ENCODE measurements at regions not wholly inside any gene's neighbourhood (a gene's known extent, or its start where the extent isn't known, plus 50 kb on each side); places are given as distances from the start of the nearest gene placed in this dataset.
"Not testable (repeated sequence)": the region's sequence is repeated elsewhere in the genome, so short reads cannot be mapped to it uniquely, and the experiment has no call there.

- no peak for DNase-seq
These were observed 610.2 kb downstream of the SI start for GRCh38 chr3:164468055-164468454.

DNA sequence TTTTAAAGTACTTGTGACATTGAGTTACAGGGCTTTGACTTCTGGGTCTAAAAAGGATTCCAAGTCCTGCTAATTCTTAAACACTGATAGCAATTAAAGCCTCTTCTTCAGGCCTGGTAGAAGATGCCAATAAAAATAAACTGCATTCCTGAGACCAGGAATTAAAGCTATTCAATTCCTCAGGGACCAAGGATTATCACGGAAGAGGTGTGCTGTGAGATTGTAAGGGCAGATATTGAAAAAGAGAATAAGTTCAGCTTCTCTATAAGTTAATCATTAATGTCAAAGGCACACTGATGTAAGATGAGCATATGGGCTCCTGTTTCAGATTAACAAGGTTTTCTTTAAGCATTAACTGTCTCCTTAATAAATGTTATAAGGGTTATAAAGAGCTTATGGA, 611.3 kb downstream of the SI start:
- DNase-seq: no peak

DNA sequence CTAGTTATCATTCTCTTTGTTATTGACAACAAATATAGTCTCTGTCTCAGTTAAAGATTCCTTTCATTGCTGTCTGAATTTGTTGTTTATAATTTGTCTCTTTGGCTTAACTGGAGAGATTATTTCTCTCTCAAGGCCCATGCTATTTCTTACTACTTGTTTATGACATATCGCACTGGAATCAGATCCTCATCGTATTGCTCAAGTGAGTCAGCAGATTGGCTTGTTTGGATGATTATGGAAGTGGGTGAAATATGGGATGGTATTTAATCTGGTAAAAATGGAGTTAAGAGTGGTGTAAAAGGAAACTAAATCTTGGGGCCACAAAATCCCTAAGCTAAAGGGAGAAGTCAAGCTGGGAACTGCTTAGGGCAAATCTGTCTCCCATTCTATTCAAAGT, 613.1 kb downstream of the SI start:
- no peak for DNase-seq

- DNase-seq: no peak
These were observed 617.4 kb downstream of the SI start for GRCh38 chr3:164460851-164461250.

GRCh38 chr3:164459521-164460151, 618.7 kb downstream of the SI start:
- DNase-seq: no peak

DNA sequence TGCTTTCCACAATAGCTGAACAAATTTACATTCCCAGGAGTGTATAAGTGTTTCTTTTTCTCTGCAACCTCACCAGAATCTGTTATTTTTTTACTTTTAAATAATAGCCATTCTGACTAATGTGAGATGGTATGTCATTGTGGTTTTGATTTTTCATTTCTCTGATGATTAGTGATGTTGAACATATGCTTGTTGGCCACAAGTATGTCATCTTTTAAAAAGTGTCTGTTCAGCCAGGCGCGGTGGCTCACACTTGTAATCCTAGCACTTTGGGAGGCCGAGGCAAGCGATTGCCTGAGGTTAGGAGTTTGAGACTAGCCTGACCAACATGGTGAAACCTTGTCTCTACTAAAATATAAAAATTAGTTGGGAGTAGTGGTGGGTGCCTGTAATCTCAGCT, 619.3 kb downstream of the SI start:
- DNase-seq: no peak

DNA sequence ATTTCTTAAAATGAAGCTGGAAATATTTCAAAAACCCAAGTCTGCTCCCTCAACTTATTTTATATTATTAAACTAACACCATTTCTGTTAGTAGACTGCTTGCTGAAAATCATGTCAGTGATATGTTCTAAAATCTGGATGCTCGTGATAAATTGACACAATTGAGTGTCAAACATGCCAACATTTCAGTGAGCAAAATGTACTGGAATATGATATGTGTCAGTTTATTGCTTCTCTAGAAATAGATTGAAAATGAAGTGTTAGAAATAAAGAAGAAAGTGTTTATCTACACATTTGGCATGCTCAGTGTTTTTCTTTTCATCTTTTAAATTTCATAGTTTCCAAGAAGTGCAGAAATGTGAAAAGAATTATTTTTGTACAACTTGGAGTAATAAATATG, 624.6 kb downstream of the SI start:
- no peak for DNase-seq

- DNase-seq: no peak
These were observed 625.6 kb downstream of the SI start for GRCh38 chr3:164452707-164453106.

DNA sequence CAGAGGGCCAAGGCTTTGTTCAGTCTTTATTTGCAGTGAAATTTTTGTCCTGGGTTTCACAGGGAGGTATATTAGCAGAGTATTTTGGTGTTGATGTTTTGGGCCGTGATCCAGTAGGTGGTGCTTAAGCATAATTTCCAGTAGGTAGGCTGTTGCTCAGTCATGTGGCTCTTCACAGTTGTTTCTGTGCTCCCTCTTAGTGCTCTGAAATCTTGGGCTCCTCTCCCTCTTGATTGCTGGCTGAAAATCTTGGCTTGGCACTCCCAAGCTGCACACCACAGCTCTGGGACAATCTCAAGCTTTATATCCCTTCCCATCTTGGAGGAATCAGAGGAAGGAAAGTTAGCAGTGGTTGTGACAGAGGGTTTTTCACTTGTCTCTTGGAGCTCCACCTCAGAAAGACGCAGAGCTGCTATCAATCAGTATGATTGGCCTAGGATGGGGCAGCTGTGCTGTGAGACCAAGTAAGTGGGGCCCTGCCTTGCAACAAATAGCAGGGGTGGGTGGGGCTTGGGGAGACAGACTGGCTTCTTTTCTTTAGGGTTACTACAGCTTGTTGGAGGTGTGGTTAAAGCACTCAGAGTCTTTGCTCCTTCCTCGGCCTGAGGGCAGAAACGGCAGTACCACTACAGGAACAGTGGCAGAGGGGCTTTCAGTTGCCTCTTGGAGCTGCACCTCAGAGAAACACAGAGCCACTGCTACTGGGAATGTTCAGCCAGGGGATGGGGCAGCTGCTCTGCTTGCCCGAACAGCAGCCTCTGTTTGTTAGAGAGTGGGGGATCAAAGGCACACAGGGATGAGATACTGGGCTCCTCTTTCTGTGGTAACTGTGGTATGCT, 627.0 kb downstream of the SI start:
- DNase-seq: no peak

DNA sequence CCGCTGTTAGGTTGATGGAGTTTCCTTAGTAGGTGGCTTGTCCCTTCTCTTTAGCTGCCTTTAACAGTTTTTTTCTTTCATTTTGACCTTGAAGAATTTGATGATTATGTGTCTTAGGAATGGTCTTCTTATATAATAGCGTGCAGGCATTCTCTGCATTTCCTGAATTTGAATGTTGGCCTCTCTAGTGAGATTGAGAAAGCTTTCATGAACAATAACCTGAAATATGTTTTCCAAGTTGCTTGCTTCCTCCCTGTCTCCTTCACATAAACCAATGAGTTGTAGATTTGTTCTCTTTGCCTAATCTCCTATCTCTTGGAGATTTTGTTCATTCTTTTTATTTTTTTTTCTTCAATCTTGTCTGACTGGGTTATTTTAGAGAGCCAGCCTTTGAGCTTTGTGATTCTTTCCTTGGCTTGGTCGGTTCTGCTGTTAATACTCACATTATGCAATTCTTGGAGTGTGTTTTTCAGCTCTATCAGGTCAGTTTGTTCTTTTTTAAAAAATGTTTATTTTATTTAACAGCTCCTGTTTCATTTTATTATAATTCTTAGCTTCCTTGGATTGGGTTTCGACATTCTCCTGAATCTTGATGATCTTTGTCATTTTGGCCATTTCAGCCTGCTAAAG, 627.9 kb downstream of the SI start:
- DNase-seq: no peak

- no peak for DNase-seq
These were observed 659.1 kb downstream of the SI start for GRCh38 chr3:164419220-164419619.

DNA sequence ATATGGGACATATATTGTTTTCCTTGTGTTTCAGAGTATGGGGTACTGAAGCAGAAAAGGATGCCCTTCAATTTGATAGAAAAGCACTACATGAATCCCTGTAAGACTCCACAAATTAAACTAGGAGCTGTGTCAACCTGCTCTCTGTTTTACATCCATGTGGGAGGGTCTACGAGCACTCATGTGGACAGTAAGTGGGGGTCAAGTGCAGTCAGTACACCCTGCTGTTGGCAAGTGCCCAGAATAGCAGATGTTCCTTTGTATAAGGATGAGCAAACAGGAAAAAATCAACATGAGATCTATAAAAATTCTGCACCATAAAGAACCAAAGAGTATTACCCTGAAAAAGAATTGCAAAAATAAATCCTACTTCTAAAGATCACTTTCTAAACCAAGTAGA, 659.9 kb downstream of the SI start:
- no peak for DNase-seq

DNA sequence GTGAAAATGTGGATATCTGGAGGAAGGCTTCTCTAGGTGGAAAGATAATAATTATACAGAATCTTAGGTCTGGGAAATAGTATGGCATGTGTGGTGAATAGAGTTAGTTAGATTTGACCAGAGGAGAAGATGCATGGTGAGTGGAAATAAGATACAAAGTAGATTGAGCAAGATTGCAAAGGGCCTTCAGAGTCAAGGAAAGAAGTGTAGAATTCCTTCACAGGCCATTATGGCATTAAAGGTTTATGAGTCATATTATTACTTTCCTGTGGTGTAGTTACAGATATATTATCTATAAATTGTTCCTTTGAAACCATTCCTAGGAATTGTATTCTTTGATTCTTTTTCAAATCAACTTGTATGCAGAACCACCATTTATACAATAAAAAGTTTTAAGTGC, 660.3 kb downstream of the SI start:
- no peak for DNase-seq

GRCh38 chr3:164416491-164417222, 661.6 kb downstream of the SI start:
- DNase-seq: no peak

DNA sequence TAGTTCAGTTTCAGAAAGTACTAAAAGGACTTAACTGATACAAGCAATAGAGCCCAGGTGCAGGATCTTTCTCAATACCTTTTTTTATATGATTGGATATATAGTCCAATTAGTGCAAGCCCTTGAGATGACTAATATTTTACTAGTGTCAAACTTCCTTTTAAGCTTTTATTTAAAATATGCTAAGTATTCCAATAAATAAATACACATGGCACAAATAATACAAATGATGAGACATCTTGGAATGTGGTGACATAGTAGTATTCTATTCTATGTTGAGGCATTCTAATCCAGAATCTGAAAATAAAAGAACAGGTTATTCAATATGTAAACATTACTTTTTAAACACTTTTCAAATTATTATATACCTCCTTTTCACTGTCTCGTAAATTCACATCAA, 670.0 kb downstream of the SI start:
- DNase-seq: no peak

GRCh38 chr3:164407111-164407510, 671.2 kb downstream of the SI start:
- DNase-seq: no peak

GRCh38 chr3:164406281-164406680, 672.0 kb downstream of the SI start:
- DNase-seq: no peak

GRCh38 chr3:164401923-164402322, 676.4 kb downstream of the SI start:
- no peak for DNase-seq

DNA sequence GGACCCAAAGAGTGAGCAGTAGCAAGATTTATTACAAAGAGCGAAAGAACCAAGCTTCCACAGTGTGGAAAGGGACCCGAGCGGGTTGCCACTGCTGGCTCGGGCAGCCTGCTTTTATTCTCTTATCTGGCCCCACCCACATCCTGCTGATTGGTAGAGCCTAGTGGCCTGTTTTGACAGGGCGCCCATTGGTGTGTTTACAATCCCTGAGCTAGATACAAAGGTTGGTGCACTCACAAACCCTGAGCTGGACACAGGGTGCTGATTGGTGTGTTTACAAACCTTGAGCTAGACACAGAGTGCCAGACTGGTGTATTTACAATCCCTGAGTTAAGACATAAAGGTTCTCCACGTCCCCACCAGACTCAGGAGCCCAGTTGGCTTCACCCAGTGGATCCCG, 676.9 kb downstream of the SI start:
- not testable (repeated sequence) for DNase-seq

GRCh38 chr3:164397462-164397861, 680.8 kb downstream of the SI start:
- DNase-seq: no peak

DNA sequence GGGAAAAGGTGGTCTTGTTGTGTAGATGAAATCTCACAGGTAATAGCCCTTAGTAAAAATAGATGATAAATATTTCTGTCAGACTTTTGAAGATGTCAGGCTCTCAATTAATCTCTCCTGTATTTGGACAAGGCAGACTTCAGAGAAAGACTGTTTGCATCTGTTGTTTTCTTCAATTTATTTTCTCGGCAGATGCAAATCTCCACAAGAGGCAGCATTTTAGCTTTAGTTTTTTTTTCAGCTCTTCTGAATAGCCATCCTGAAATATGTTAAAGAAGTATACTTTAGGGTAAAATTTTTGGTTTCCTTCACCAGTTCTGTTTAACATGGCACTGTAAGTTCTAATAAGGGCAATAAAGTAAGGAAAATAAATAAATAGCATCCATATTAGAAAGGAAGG, 685.1 kb downstream of the SI start:
- DNase-seq: no peak

DNA sequence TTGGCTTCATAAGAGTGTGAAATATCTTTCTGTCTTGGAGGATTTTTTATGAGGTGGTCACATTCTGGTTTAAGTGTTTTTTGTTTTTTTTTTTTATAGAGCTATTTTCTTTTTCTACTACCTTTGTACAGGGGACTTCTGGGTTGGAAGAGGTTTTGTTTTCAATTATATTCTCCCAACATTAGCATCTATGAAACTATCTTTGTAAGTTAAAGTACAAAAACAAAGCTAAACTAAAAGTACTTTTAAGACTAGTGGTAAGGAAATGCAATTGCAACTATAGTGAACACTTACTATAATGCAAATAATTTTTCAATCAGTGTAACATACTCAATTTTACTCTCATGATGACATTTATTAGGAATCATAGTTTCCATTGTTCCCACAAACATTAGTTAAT, 688.2 kb downstream of the SI start:
- no peak for DNase-seq
